ENCODE measurements at regions not wholly inside any gene's neighbourhood (a gene's known extent, or its start where the extent isn't known, plus 50 kb on each side); places are given as distances from the start of the nearest gene placed in this dataset.

- Histone ChIP-seq H3K27ac (replicated peaks) (peak overlapping the region; percentile 81), H3K9me3 (replicated peaks) (no peaks in the 10 kb centered on the region), H3K36me3 (no peaks in the 10 kb centered on the region), H3K27me3 (ENCODE audit: low read depth) (no peaks in the 10 kb centered on the region), H3K4me3 (peak overlapping the region; percentile 11), H3K4me1 (peaks cover 27% of the 10 kb centered on the region)
- intact Hi-C loops (cut with micrococcal nuclease), result no loop called here
- no peak for TF ChIP-seq CTCF (IDR thresholded peaks at IDR 0.05; ENCODE audit: borderline replicate concordance)
- no peak for DNase-seq
Measured at GRCh38 chr4:123555807-123556273, 159.2 kb downstream of the SPRY1 start.

GRCh38 chr4:123556526-123556925 is 159.9 kb downstream of the SPRY1 start:
- no peak for TF ChIP-seq CTCF (IDR thresholded peaks at IDR 0.05; ENCODE audit: borderline replicate concordance)
- no peaks in the 10 kb centered on the region for H3K9me3 ChIP-seq (replicated peaks)
- intact Hi-C loops (cut with micrococcal nuclease), result no loop called here
- H3K36me3 ChIP-seq, result no peaks in the 10 kb centered on the region
- H3K4me3 ChIP-seq, result no peak overlapping the region
- no peaks in the 10 kb centered on the region for H3K27me3 ChIP-seq (ENCODE audit: low read depth)
- H3K4me1 ChIP-seq, result peaks cover 27% of the 10 kb centered on the region
- DNase-seq, result no peak
- peak overlapping the region; percentile 81 for H3K27ac ChIP-seq (replicated peaks)

- Histone ChIP-seq H3K36me3 (no peaks in the 10 kb centered on the region), H3K9me3 (replicated peaks) (no peaks in the 10 kb centered on the region), H3K27me3 (ENCODE audit: low read depth) (no peaks in the 10 kb centered on the region), H3K4me3 (no peak overlapping the region), H3K27ac (replicated peaks) (no peak overlapping the region), H3K4me1 (peaks cover 27% of the 10 kb centered on the region)
- DNase-seq, result no peak
- intact Hi-C loops (cut with micrococcal nuclease), result no loop called here
- TF ChIP-seq CTCF (IDR thresholded peaks at IDR 0.05; ENCODE audit: borderline replicate concordance), result no peak
Measured at GRCh38 chr4:123557857-123558536, 161.4 kb downstream of the SPRY1 start.

- H3K4me1 ChIP-seq, result peaks cover 27% of the 10 kb centered on the region
- H3K36me3 ChIP-seq, result no peaks in the 10 kb centered on the region
- H3K27ac ChIP-seq (replicated peaks), result no peak overlapping the region
- H3K4me3 ChIP-seq, result no peak overlapping the region
- intact Hi-C loops (cut with micrococcal nuclease), result no loop called here
- no peaks in the 10 kb centered on the region for H3K27me3 ChIP-seq (ENCODE audit: low read depth)
- no peak for TF ChIP-seq CTCF (IDR thresholded peaks at IDR 0.05; ENCODE audit: borderline replicate concordance)
- no peaks in the 10 kb centered on the region for H3K9me3 ChIP-seq (replicated peaks)
- no peak for DNase-seq
Measured at GRCh38 chr4:123558865-123559264, 162.3 kb downstream of the SPRY1 start.

- H3K4me3 ChIP-seq, result no peak overlapping the region
Measured at GRCh38 chr4:123559955-123560871, 163.6 kb downstream of the SPRY1 start.

More at GRCh38 chr4:123559955-123560871, 163.6 kb downstream of the SPRY1 start:
- no peaks in the 10 kb centered on the region for H3K36me3 ChIP-seq
- H3K27ac ChIP-seq (replicated peaks), result no peak overlapping the region
- no peaks in the 10 kb centered on the region for H3K27me3 ChIP-seq (ENCODE audit: low read depth)
- H3K9me3 ChIP-seq (replicated peaks), result no peaks in the 10 kb centered on the region
- DNase-seq, result no peak
- peaks cover 19% of the 10 kb centered on the region for H3K4me1 ChIP-seq
- TF ChIP-seq CTCF (IDR thresholded peaks at IDR 0.05; ENCODE audit: borderline replicate concordance), result no peak
- intact Hi-C loops (cut with micrococcal nuclease), result no loop called here

All from left ventricle myocardium inferior (tissue), 1 donor.